ENCODE measurements at regions not wholly inside any gene's neighbourhood (a gene's known extent, or its start where the extent isn't known, plus 50 kb on each side); places are given as distances from the start of the nearest gene placed in this dataset.

DNA sequence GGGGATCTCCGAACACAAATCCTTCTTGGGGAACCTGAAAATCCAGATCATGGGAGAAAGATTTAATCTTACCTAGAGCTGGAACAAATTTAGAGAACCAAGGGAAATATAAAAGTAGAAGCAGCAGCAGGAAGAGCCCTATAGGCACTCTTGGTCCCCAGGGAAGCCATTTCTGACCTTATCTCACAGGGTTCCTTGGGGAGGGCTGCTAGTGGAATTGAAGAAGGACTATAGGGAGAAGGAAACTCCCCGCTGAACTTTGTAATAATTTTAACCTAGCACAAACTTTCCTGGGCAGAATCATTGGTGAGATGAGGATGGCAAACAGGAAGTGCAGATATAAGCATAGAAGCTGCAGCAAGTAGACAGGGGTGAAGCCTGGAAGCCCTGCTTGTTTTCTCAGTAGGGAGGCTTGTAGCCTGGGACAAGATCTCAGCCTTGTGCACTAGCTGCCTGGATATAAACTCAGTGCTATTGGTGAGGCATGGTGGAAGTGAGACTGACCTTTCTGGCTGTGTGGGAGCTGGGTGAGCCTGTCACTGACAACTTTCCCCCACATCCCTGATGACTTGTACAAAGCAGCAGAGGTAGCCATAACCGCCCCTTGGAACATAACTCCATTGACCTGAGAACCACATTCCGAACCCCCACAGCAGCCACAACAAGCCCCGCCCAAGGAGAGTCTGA lies 343.0 kb upstream of the TGFBR2 start:
- DNase-seq (ENCODE audit: low read depth): no peak

DNA sequence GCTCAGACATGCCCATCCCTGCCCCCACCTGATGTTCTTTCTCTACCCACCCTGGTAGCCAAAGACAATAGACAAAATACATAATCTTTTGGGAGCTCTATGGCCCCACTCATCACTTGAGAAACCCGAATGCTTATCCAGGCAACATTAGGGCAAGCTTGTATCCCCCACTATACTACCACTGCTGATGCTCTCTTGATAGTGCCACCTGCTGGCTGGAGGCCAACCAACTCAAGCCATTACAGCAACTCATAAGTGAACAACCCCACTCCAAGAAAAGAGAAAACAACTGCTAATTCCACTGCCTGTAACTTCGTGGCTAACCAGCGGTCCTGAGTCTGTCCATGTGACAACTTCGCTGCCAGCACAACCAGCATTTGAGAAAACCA lies 342.5 kb upstream of the TGFBR2 start:
- DNase-seq (ENCODE audit: low read depth): peak; percentile 3

- DNase-seq (ENCODE audit: low read depth): no peak
Measured at GRCh38 chr3:30266524-30266923, 339.9 kb upstream of the TGFBR2 start.

DNA sequence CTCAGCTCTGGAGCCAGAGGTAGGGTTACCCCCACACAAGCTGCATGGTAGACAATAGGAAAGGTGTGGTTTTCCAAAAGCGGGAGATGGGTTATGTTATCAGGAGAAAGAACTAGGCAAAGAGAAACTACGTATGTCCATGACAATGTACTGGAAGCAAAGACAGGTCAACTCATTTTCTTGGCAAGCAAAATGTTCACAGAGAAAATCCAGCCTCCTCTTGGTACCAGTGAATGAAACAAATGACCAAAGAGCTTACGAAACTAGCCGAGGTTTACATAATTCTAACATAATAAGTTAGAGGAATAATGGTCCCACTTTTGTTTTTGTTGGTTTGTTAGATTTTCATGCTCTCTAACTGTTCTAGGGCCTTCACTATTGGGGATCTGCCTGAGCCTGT lies 338.1 kb upstream of the TGFBR2 start:
- DNase-seq (ENCODE audit: low read depth): no peak

- no peak for DNase-seq (ENCODE audit: low read depth)
Measured at GRCh38 chr3:30269751-30270445, 336.5 kb upstream of the TGFBR2 start.

GRCh38 chr3:30271781-30272180 lies 334.6 kb upstream of the TGFBR2 start:
- no peak for DNase-seq (ENCODE audit: low read depth)

DNA sequence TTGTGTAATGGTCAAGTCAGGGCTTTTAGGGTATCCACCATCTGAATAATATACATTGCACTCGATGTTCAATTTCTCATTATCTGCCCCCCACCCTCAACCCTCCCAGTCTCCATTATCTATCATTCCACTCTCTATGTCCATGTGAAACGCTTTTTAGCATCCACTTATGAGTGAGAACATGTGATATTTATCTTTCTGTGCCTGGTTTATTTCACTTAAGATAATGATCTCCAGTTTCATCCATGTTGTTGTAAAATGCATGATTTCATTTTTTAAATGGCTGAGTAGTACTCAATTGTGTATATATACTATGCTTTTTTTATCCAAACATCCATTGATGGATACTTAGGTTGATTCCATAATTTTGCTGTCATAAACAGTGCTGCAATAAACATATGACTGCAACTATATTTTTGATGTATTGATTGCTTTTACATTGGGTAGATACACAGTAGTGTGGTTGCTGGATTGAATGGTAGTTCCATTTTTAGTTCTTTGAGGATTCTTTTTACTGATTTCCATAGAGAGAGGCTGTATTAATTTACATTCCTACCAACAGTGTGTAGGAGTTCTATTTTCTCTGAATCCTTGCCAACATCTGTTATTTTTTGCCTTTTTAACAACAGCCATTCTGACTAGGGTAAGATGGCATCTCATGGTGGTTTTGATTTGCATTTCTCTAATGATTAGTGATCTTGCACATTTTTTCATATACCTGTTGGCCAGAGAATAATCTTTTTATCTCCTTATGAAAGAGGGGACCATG lies 332.9 kb upstream of the TGFBR2 start:
- DNase-seq (ENCODE audit: low read depth): no peak

- DNase-seq (ENCODE audit: low read depth): no peak
Measured at GRCh38 chr3:30277494-30277893, 328.9 kb upstream of the TGFBR2 start.

DNA sequence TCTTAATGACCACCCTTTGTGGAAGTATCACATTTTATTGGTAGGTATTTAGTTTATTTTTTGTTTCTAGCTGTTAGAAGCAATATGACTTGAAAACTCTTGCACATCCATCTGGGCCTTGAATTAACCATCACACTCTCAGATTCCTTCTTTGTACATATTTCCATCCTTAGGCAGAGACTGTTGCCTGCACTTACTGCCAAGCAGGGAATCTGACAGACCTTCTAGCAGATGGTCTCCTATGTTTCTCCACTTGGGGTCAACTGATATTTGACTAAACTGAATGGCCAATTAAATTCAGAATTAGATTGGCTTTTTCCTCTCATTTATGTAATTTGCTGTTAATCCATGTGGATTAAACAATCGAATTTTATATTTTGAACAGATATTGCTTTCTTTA lies 324.9 kb upstream of the TGFBR2 start:
- no peak for DNase-seq (ENCODE audit: low read depth)

GRCh38 chr3:30282154-30282696 lies 324.2 kb upstream of the TGFBR2 start:
- no peak for DNase-seq (ENCODE audit: low read depth)

DNA sequence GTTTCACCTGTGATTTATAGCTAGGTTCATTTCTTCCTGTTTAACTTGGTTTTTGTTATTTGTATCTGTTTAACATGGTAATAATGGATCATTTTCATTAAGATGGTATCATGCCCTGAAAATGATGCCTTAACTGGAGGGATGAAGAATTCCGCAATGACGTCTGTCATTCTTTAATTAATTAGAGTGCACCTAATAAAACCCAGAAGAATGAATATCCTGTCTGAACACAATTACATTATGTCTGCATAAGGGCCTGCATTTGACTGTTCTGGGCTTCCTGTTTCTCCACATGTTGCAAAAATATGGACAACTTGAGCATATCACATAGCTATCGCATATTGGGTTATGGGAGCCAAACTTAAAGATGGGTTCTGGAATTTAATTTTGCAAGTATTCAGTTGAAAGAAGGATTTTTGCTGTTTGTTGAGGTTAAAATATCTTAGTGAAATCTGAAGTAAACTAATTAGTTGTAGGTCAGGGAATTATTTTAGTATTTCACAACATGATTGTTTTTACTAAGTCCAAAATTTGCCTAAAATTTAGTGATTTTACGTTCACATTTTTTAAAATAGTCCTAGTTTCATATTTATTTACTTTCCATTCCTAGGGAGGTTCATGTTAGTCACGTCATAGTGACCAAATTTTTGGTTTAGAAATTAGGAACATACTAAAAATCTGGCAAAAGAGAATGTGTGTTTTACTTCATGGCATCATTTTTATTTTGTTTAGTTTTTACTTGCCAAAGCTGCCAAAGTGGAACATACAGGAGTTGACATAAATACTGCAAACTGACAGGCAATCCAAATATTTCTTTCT lies 321.0 kb upstream of the TGFBR2 start:
- no peak for DNase-seq (ENCODE audit: low read depth)

DNA sequence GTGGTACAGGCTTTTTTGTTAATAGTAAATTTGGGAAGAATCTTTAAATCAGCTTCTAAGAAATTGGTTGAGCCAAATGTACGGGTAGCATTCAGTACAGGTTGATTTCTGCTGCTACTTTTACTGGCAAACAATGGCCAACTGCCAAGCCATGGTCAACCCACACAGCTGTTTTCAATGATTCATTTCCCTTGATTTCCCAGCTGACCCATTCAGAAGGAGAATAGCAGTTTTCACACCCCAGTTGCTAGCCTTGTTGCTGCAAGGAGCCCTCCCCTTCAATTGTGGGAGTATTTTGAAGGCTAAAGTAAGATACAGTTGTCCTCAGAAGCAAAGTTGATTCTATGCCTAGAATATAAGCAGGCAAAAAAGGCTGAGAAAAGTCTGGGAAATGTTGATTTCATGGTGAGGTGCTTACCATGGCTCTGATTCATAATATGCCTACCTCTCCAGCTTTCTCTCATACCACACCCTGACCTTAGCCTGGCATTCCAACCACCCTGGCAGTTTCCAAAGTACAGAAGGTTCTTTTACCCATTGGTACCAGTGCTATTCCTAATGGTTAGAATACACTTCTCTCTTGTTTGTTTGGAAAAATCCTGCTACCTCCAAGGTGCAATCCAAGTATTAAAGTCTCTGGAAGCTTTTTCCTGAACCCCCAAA lies 320.3 kb upstream of the TGFBR2 start:
- no peak for DNase-seq (ENCODE audit: low read depth)

- DNase-seq (ENCODE audit: low read depth): no peak
Measured at GRCh38 chr3:30286811-30287210, 319.6 kb upstream of the TGFBR2 start.

- no peak for DNase-seq (ENCODE audit: low read depth)
Measured at GRCh38 chr3:30288830-30289229, 317.6 kb upstream of the TGFBR2 start.

- DNase-seq (ENCODE audit: low read depth): no peak
Measured at GRCh38 chr3:30289324-30289723, 317.1 kb upstream of the TGFBR2 start.

GRCh38 chr3:30289766-30290165 lies 316.6 kb upstream of the TGFBR2 start:
- no peak for DNase-seq (ENCODE audit: low read depth)

DNA sequence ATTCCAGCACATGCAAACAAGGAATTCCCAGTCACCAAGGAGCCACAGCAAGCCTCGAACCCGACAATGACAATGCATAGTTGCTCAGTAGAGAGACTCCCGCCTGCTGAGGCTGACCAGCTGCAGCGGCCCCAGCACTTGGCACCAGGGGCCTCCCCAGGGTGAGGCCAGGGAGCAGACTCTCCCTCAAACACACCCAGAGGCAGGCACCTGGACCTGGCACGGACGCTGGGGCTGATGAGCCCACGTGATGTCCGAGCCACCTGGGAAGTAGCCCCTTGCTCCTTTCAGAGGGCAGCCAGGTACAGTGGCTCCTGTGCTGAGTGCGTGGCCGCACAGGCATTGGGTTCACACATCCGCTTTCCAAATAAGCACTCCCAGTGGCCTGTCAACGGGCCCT lies 315.9 kb upstream of the TGFBR2 start:
- DNase-seq (ENCODE audit: low read depth): no peak

DNA sequence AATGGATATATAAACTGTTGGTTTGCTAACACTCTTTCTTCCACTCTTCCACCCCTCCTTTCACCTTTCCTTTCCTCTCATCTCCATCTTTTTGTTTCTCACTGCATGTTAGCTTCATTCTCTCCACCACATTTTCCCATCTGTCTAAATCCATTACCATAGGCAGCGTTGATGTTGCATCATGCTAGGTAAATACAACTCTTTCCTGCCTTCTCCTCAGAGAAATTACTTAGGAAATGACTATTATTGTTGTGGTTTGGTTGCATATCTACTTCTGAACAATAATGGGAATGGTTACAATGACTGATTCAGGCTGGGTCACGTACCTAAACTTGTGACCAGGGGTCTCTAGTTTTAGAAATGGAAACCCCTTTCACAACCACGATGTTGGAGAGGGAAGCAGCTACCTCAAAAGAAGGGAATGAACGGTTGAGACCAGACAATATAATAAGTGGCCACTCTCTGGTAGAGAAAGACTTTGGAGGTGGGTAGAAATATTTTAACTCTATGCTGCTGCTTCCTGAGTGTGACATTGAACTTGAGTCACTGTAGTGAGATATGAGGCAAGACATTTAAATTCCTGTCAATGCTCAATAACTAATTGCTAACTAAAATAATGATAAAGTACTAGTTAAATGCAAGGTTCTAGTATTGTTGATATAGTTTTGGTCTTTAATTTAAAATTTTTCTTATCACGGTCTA lies 314.1 kb upstream of the TGFBR2 start:
- no peak for DNase-seq (ENCODE audit: low read depth)

DNA sequence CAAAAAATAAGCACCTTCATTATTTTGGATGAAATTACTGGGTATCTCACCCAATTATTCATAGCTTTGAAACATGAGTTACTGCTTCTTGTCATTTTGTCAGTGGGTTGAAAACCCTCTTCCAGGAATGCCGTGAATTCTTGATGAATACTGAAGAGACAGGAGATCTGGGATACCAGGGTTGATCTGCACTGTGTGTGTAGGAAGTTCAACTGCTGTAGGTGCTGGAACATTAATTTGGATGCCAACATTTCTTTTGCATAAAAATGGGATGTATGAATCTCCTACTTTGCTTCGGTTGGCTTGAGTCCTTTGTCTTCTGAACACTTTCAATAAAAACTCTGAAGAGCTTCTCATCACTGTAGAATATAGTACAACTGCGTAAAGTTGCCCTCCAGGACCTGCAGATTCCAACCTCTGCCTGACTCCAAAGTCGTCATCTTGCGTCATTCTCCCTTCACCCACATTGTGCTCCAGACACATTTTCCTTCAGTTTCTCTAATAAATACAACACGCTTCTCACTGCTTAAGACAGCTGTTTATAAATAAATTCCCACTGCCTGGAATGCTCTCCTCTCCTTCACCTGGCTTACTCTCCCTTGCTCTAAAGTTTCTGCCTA lies 312.7 kb upstream of the TGFBR2 start:
- no peak for DNase-seq (ENCODE audit: low read depth)

DNA sequence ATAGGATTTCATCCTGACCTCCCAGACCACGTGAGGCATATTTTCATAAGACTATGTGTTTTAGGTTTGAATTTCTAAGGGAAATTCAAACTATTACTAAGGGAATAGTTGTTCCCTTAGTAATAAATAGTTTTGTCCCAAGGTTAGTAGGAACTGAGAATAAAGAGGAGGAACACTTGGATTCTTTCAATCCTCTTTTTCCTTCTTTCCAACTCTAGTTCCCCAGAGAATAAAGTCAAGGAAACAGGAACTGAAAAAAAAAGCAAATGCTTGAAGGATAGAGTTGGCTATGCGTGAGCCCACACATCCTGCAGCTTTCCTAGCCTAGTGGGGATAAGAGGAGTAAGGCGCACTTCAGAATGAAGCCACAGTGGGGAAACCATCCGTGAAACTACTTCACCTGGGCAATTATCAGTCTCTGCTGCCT lies 312.1 kb upstream of the TGFBR2 start:
- DNase-seq (ENCODE audit: low read depth): no peak
